GM12873 (cell line): ENCODE measurements at regions not wholly inside any gene's neighbourhood (a gene's known extent, or its start where the extent isn't known, plus 50 kb on each side); places are given as distances from the start of the nearest gene placed in this dataset.

Experiments used
- TF ChIP-seq, protein P1 (sequence below): IDR thresholded peaks from 2 replicates; pipeline ENCODE4 v1.5.1; 2012; ENCODE audit warnings: low read depth, mild to moderate bottlenecking, moderate library complexity, low read length, control low read depth; ENCODE audit not compliant: insufficient read depth; ENCODE audit errors: missing control alignments

DNA sequence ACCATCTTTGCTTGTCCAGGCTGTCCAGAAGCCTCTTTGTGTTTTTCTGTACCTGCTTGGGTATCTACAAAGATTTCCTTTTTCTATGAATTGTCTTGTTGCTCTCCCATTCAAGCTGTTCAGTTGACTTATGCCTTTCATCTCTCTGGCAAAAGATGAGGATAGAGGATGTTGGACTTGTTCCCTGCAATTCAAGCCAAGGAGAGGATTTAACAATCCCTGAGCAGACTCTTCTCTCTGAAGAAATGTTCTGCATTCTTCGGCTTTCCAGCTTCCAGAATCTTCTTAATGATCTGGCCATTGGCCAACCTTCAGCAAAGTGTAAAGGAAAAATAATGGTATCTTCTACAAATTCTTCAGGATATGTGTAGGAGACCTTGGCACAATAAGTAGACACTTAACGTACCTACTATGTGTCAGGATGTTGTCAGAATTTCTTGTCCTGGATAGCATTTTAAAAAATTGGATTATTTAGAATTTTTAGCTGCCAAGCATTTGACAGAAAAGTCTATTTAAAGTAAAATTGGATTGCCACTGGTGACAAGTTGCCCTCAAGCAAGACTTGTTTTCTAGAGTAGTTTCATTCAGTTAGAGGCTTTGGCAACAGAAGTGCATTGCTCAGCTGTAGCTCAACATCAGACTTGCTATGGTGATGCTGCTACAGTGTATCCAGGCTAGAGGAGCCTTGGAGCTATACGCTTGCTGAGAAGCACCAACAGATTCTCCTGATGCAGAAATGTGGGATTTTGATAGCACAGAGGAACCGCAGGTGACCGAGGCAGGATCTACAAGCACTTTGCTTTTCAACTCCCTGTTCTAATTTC, 455.7 kb downstream of the SUCLA2 start:
- TF ChIP-seq, protein P1, sequence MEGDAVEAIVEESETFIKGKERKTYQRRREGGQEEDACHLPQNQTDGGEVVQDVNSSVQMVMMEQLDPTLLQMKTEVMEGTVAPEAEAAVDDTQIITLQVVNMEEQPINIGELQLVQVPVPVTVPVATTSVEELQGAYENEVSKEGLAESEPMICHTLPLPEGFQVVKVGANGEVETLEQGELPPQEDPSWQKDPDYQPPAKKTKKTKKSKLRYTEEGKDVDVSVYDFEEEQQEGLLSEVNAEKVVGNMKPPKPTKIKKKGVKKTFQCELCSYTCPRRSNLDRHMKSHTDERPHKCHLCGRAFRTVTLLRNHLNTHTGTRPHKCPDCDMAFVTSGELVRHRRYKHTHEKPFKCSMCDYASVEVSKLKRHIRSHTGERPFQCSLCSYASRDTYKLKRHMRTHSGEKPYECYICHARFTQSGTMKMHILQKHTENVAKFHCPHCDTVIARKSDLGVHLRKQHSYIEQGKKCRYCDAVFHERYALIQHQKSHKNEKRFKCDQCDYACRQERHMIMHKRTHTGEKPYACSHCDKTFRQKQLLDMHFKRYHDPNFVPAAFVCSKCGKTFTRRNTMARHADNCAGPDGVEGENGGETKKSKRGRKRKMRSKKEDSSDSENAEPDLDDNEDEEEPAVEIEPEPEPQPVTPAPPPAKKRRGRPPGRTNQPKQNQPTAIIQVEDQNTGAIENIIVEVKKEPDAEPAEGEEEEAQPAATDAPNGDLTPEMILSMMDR: no peak

GRCh38 chr13:47539317-47539716, 461.8 kb downstream of the SUCLA2 start:
- TF ChIP-seq, protein P1: no peak

DNA sequence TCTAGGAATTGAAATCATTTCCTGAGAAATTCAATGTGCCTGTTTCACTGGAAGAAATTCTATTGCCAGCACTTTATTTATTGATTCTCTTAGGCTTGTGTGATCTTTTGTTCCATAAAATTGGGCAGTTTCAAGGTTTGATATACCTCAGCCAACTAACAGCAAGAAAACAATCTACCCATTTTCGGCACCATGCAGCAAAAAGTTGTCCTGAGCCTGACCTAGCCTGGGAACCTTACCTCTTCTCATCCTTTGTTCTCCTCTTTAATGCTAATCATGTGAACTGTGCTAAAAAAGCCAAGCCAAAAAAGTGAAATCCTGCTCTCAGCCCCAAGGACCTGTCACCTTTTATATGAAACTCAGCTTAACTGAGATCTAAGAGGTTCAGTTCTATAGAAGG, 477.3 kb downstream of the SUCLA2 start:
- TF ChIP-seq, protein P1: no peak

GRCh38 chr13:47521890-47522487, 479.1 kb downstream of the SUCLA2 start:
- TF ChIP-seq, protein P1: no peak

DNA sequence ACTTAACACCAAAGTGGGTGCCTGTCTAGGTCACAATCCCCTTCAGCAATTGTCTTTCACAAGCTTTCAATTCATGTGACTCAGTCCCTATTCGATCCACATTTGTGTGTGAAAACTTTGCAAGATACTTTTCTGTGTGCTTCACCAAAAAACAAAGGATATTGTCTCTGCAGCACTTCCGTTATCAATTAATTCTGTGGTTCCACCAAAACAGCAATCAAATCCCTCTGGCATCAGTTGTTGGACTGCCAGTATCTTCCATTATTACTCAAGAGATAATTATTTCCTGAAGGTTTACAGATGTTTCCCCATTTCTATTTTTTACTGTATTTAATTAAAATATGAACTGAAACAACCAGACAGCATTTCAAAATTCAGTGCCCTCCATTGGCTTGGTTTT, 481.4 kb downstream of the SUCLA2 start:
- TF ChIP-seq, protein P1: no peak

GRCh38 chr13:47518530-47518929, 482.5 kb downstream of the SUCLA2 start:
- TF ChIP-seq, protein P1: no peak

- TF ChIP-seq, protein P1: no peak
These were observed 489.4 kb downstream of the SUCLA2 start for GRCh38 chr13:47511647-47512046.
